Posterior vena cava (tissue), 2 donors: ENCODE measurements at regions not wholly inside any gene's neighbourhood (a gene's known extent, or its start where the extent isn't known, plus 50 kb on each side); places are given as distances from the start of the nearest gene placed in this dataset.

Experiments
- DNase-seq: peaks from one replicate; pipeline ENCODE4 v3.0.0-alpha.2; 2020; ENCODE audit warnings: low spot score
- intact Hi-C, 2 donors: fragments of 100-400 bp; cut with DNase I; formaldehyde crosslinking; loops; one replicate each; pipeline versions ENCODE4 v1.14.1 to v1.14.2; 2022 to 2023
- donor health status: DM: yes; HTN: yes; CAD: no.
- donor health status: DM: yes; HTN: yes; CAD: no.

- no peak for DNase-seq
- intact Hi-C loops, result no loop called here
These were observed 604.2 kb downstream of the XIRP2 start for GRCh38 chr2:167492486-167492885.

GRCh38 chr2:167491788-167492187, 603.5 kb downstream of the XIRP2 start:
- DNase-seq, result no peak
- intact Hi-C loops, result no loop called here

- intact Hi-C loops, result no loop called here
- no peak for DNase-seq
These were observed 602.2 kb downstream of the XIRP2 start for GRCh38 chr2:167490455-167490854.

GRCh38 chr2:167489325-167489724, 601.0 kb downstream of the XIRP2 start:
- DNase-seq, result no peak
- intact Hi-C loops, result no loop called here

GRCh38 chr2:167487728-167488127, 599.4 kb downstream of the XIRP2 start:
- no peak for DNase-seq
- intact Hi-C loops, result no loop called here

- intact Hi-C loops, result no loop called here
- no peak for DNase-seq
These were observed 596.6 kb downstream of the XIRP2 start for GRCh38 chr2:167484875-167485274.

GRCh38 chr2:167480986-167481309, 592.7 kb downstream of the XIRP2 start:
- intact Hi-C loops, result no loop called here
- no peak for DNase-seq

- intact Hi-C loops, result no loop called here
- no peak for DNase-seq
These were observed 592.1 kb downstream of the XIRP2 start for GRCh38 chr2:167480232-167480985.

- intact Hi-C loops, result no loop called here
- no peak for DNase-seq
These were observed 589.9 kb downstream of the XIRP2 start for GRCh38 chr2:167478196-167478595.

GRCh38 chr2:167475791-167476190, 587.5 kb downstream of the XIRP2 start:
- intact Hi-C loops, result no loop called here
- DNase-seq, result no peak

GRCh38 chr2:167471734-167472133, 583.5 kb downstream of the XIRP2 start:
- intact Hi-C loops, result no loop called here
- no peak for DNase-seq

- intact Hi-C loops, result no loop called here
- no peak for DNase-seq
These were observed 583.1 kb downstream of the XIRP2 start for GRCh38 chr2:167471332-167471731.

GRCh38 chr2:167462379-167462778, 574.1 kb downstream of the XIRP2 start:
- intact Hi-C loops, result no loop called here
- DNase-seq, result no peak

- DNase-seq, result no peak
- intact Hi-C loops, result no loop called here
These were observed 565.8 kb downstream of the XIRP2 start for GRCh38 chr2:167454036-167454435.

GRCh38 chr2:167451496-167452289, 563.4 kb downstream of the XIRP2 start:
- intact Hi-C loops, result no loop called here

GRCh38 chr2:167450364-167450763, 562.1 kb downstream of the XIRP2 start:
- intact Hi-C loops, result no loop called here

More at GRCh38 chr2:167451496-167452289, 563.4 kb downstream of the XIRP2 start:
- no peak for DNase-seq

GRCh38 chr2:167440382-167440781, 552.1 kb downstream of the XIRP2 start:
- DNase-seq, result no peak
- intact Hi-C loops, result no loop called here

More at GRCh38 chr2:167450364-167450763, 562.1 kb downstream of the XIRP2 start:
- DNase-seq, result no peak

- intact Hi-C loops, result no loop called here
- DNase-seq, result no peak
These were observed 549.9 kb downstream of the XIRP2 start for GRCh38 chr2:167438206-167438605.

- no peak for DNase-seq
- intact Hi-C loops, result no loop called here
These were observed 543.7 kb downstream of the XIRP2 start for GRCh38 chr2:167431949-167432348.

- intact Hi-C loops, result no loop called here
- DNase-seq, result no peak
These were observed 542.2 kb downstream of the XIRP2 start for GRCh38 chr2:167430447-167430846.
